HG02981 (cell line): ENCODE measurements at regions not wholly inside any gene's neighbourhood (a gene's known extent, or its start where the extent isn't known, plus 50 kb on each side); places are given as distances from the start of the nearest gene placed in this dataset.
"Not testable (repeated sequence)": the region's sequence is repeated elsewhere in the genome, so short reads cannot be mapped to it uniquely, and the experiment has no call there.

Experiments used
- ATAC-seq: cut with Tn5 transposase; IDR thresholded peaks from one replicate; pipeline ENCODE4 v1.9.1; 2021; ENCODE audit warnings: mild to moderate bottlenecking, moderate library complexity; ENCODE audit not compliant: unreplicated experiment

DNA sequence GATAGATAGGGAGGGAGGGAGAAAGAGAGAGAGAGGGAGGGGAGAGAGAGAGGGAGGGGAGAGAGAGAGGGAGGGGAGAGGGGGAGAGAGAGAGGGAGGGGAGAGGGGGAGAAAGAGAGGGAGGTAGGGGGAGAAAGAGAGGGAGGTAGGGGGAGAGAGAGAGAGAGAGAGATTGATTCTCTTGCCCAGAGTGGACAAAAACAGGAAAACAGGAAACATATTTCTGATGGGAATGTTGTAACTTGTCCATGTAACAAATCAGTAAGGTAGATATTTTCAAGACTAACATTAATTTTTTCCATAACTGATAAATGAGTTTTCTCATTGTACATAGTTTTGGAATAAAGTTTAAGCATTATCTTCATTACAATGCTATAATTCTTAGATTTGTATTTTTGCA, 811.7 kb upstream of the GRAMD2B start:
- no peak for ATAC-seq

DNA sequence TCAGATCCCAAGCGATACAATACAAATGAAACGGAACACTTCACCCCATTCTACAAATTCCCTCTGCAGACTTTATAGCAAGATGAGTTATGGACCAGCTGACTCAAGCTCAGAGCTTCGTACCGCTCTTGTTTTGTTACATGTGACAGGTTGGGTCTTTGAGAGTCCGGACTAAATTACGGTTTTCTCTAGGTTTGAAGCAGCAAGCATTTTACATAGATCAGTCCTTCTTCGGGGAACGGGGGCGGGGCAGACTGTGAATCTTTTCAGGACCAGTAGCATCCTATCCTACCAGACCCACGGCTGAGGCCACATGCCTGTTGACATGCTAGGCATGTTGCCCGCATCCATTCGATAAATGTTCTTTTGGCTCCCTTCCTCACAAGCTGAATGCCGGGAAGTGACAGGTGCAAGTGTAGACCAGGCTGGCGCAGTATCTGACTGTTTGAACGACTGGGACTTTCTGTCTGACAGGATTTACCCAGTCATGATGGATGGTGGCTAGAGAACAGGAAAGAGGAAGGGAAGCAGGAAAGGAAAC, 811.0 kb upstream of the GRAMD2B start:
- no peak for ATAC-seq

DNA sequence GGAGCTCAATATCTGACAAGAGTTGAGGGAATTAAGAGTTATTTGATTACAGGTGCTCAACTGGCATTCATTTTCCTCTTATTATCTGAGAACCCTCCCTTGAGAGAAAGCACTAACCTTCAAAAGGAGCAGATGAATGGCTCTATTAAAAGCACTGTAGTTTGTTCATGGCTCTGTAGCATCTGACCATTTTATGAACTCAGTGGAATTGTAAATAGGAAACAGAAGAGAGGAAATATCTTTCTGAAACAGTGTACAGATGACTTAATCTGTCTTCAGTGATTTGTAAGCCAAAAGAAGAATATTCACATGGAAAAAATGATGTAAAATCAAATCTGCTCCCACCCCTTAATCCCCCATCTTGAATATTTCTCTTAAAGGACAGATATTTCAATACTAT, 810.4 kb upstream of the GRAMD2B start:
- no peak for ATAC-seq

DNA sequence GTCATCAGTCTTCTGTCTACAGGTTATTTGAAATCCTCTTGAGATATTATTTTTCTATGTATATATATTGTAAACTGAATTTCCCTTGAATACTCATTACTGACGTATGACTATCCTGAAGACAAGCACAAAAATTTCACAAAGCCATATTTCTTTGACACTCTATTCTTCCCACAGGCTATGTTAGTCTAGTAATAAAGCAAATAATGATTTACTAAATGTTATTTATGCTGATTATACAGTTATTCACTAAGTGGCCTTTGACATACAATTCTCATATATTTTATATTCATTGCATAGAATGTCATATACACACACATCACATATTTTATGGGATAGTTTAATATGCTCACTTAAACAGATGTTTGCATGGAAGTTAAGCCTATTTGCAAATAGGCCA, 793.0 kb upstream of the GRAMD2B start:
- ATAC-seq = no peak

DNA sequence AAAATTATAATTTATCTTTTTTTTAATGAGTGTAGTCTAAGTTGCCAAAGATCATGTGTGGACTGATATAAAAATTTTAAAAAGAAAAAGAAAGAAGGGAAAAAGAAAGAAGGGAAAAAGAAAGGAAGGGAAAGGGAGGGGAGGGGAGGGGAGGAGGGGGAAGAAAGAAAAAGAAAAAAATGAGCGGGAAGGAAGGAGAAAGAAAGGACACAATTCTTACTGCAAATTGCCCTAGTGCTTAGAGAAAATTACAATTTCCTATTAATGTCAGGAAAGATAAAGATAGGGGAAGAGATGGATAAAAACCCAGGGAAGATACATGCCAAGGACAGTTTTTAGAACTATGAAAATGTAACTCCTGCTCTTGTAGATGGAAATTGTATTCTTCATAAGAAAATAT, 789.7 kb upstream of the GRAMD2B start:
- no peak for ATAC-seq

DNA sequence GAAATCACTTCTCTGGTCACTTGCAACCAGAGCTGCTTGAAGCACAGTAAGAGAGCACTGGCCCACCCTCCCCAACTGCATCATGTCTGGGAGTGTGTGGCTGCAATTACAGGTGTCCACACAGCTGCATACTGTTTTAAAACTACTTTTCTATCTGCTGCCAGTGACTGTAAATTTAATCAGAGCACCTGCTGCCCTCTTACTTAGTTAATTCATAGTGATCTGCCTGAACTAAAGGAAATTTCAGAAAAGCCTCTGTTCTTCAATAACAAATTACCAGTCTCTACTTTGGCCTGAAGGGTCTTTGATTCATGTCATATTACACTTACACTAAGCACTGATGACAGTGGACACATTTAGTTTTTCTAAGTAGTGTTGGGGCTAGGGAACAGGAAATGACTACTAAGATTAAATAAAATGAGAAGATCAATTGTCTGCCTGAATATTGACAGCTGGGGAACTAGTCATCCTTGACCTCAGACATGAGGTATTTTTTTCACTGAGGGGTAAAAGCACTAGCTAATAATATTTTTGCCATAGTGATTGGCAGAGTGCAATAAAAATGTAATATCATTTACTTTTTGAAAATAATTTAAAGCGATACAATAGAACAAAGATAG, 788.9 kb upstream of the GRAMD2B start:
- no peak for ATAC-seq

DNA sequence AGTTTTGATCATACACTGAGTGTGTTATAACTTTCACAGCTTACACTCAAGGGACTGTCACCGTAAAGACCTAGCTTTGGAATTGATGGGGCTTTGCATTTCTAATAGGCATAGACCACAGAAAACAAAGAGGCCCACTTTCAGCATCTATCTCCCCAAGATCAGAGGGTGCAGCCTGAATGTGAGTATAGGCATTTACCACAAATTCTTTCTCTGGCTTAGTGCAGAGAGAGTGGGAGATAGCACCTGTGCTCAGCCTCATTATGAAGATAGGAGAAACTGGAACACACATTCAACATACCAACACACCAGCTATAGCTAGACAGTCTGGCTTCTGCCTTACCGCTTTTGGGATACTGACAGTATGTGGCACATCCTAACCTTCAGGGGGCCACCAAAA, 783.4 kb upstream of the GRAMD2B start:
- ATAC-seq = no peak

DNA sequence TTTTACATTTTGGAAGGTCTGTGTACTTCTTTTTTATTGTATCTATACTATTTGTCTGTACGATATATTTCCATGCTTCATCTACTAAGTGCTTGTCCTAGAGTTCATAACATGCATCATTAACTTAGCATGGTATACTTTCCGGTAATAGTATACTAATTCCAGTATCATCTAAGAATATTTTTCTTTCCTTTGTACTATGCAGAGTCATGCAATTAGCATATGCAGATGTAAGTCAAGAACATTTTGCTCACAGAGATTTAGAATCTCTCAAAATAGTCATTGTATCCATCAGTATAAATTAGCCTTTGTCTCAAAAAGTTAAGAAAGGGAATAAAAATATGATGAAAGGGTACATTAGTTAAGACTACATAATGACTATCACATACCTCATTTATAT, 770.4 kb upstream of the GRAMD2B start:
- ATAC-seq = no peak

DNA sequence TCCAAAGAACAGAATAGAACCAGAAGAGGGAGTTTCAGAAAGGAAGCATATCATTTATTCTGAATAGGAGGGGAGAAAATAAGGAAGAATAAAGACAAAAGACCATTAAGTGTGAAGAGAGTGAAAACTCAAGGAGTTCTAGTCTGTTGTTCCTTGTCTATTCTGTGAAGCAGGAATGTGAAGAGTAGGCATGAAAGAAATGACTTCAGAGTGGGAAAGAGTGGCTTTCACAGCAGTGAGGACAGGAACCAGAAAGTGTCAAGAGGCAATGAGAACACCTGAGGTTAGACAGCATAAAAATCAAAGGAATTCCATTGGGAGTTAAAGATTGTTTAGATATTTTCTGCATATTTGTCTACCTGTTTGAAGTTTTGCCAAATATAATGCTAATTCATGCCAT, 768.8 kb upstream of the GRAMD2B start:
- ATAC-seq = no peak

DNA sequence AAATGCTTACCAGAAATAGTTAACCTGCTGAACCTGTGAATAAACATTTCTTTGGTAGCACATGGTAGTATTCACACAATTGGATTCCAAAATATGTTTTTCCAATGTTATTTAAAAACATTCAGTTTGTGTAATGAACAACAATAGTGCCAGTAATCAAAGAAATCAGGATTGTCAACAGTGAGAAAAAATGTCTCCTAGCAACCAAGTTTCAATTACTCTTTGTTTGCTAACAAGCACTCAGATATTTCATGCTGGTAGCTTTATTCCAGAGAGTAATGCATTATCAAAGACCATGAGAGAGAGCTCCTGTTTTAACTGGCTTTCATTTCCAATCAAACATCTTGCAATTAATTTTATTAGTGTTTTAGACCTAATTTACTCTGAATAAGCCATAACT, 768.1 kb upstream of the GRAMD2B start:
- no peak for ATAC-seq

DNA sequence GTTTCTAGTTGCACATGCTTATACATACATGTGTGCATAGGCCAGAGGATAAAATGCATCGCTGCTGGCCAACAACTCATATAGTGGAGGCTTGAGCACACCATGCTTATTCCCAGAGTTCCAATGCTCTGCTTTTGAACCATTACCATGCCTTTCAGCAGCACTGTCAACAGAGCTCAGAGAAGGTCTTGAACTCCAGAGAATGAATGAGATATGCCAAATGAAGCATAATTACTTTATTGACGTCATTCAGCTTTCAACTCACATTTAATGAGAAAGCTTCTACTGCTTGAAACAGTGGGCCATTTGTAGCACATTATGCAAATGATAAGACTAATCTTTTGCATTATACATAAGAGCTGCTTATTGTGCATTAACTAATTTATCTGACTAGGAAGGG, 765.3 kb upstream of the GRAMD2B start:
- ATAC-seq = no peak

DNA sequence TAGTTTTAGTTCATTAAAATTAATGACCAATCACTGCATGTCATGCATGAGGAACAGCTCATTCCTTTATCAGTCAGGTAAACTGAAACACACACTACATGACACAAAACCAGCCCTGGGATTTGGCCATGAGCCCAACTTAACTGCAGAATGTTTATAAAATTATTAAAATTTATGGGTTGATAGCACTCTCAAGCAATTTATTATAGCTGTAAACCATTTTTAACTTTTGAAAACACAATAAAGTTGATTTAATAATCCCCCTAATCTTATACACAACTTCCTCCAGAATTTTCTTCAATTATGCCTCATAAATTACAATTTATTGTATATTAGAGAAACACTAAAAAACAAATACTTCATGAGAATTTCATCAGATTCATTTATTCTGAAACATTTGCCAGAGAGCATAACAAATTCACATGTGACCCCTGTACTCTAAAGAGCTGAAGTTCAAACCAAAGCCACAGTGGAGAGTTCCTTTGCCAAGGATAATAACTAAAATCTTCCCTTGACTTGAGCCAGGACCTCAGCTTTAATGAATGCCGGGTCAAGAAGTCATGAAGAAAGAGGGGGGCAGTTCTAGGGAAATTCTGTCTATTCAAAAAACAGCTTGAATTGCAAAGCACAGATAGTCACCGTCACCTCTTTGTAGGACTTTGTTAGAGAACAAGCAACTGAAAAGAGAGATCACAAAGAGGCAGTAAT, 763.7 kb upstream of the GRAMD2B start:
- no peak for ATAC-seq

DNA sequence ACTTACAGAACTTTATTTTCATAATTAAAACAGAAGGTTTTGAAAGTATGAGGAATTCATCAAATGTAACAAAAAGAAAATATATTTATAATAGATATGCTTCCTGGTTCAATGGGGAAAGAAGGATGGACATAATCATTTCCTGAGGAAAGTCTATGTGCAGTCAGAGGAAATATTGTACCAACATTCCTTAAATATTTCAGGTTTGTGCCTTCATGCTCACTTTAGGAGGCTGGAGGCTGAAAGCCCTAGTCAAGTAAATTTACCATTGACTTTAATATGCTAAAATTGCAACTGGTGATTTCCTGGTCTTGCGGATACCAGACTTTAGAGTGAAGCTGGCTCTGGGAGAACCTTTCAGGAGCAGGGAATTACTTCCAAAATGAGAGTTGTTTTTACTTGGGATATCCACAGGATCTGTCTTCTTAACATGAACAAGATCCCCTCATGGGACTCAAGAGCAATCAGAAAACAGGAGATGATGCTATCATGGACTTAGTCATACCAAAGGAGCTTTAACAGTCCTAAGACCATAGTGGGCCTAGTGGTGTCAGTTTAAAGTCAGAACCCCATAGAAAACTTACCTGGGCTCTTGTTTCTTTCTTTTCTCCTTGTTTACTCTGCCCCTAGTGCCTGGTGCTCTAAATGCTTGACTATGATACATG, 762.8 kb upstream of the GRAMD2B start:
- no peak for ATAC-seq

DNA sequence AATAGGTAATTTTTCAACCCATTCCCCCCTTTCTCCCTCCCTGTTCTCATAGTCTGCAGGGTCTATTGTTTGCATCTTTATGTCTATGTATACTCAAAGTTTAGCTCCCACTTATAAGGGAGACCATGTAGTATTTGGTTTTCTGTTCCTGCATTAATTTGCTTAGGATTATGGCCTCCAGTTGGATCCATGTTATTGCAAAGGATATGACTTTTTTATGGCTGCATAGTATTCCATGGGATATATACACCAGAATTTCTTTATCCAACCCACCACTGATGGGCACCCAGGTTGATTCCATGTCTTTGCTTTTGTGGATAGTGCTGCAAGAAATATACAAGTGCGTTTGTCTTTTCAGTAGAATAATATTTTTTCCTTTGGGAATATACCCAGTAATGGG, 761.6 kb upstream of the GRAMD2B start:
- ATAC-seq = no peak

DNA sequence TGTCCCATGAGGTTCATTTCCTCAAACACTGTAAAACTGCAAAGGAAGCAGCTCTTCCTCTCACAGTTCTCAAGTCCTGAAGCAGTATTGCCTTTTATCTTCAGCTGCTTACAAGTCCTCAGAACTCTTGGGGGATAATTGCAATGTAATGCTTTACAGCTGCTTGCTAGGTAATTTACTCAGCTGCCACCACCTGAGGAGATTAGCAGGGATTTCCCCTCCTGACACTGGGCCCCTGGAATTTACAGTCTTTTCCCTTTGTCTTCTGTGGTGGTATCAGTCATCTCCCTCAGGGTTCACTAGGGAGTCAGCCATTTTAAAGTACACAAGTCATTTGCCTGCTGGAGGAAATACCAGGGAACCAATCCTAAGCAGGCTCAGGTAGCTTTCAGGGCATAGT, 754.3 kb upstream of the GRAMD2B start:
- no peak for ATAC-seq

DNA sequence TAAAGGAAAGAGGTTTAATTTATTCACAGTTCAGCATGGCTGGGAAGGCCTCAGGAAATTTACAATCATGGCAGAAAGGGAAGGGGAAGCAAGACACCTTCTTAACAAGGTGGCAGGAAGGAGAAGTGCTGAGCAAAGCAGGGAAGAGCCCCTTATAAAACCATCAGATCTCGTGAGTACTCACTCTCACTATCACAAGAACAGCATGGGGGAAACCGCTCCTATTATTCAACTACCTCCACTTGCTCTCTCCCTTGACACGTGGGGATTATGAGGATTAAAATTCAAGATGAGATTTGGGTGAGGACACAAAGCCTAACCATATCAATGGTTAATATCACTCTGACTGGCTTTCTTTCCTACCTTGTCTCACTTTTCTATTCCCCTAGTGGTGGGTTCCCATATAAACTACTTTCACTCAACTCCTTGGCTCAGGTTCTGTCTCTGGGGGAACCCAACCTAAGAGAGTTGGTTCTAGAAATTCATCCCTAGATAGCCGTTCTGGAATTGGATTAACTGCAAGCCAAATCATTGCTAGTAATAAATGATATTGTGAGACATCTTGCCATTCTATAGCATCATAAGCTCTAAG, 749.8 kb upstream of the GRAMD2B start:
- no peak for ATAC-seq

DNA sequence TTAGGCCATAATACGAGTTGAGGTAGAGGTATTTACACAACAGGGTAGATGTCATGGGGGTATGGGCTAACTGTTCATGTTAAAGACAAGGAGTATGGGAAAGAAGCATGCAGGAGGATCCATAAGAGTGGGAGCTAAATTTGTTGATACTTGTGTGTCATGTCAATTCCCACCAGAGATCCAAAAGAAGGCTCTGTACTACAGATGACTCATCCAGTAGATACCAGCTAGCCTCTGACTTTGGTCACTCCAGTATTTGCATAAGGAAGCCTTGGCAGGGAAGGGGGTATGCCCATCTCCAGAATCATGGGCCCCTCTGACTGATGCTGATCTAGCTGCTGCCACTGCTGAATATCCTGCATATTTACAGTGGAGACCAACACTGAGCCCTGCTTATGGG, 743.7 kb upstream of the GRAMD2B start:
- ATAC-seq = no peak

DNA sequence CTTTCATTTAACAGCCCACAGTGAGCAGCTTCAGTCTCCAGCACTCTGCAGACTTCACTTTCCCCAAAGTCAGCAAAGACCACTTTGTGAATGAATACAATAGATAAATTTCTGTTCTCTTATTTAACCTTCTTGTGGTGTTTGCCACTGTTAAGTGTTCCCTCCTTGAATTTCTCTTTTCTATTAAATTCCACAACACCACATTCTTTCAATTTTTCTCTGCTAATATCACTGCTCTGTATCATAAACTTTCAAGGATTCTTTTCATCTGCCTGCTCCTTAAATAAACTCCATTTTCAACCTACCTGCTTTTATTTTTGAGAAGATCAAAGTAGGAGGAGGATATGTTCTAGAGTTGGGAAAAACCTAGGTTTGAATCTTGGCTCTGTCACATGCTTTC, 739.5 kb upstream of the GRAMD2B start:
- no peak for ATAC-seq

DNA sequence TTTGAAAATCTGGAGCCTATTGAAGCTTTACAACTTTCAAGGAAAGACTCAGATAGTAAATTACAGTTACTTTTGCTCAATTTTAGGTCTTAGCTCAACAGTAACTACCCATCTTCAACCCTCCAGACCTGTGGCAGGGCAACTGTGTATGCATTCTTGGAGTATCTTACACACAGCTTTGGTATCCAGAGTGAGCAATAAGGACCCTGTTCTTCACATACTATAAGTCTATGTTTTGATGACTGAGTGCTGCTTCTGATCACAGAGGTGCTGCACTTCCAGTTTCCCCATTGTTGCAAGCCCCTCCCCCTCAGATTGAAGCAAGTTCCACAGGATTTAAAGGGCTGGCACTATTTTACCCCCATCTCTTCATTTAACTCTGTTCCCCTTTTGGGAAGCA, 737.4 kb upstream of the GRAMD2B start:
- no peak for ATAC-seq

DNA sequence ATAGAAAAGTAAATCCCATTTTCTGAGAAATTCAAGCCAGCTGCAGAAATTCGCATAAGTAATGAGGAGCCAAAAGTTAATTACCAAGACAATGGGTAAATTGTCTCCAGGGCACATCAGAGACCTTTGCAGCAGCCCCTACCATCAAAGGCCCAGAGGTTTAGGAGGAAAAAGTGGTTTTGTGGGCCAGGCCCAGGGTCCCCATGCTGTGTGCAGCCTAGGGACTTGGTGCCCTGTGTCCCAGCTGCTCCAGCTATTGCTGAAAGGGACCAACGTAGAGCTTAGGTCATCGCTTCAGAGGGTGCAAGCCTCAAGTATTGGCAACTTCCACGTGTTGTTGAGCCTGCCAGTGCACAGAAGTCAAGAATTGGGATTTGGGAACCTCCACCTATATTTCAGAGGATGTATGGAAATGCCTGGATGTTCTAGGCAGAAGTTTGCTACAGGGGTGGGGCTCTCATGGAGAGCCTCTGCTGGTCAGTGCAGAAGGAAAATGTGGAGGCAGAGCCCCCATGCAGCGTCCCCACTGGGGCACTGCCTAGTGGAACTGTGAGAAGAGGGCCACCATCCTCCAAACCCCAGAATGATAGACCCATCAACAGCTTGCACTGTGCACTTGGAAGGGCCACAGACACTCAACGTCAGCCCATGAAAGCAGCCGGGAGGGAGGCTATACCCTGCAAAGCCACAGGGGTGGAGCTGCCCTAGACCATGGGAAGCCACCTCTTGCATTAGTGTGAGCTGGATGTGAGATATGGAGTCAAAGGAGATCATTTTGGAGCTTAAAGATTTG, 731.3 kb upstream of the GRAMD2B start:
- not testable (repeated sequence) for ATAC-seq
